ENCODE measurements at regions not wholly inside any gene's neighbourhood (a gene's known extent, or its start where the extent isn't known, plus 50 kb on each side); places are given as distances from the start of the nearest gene placed in this dataset.

DNA sequence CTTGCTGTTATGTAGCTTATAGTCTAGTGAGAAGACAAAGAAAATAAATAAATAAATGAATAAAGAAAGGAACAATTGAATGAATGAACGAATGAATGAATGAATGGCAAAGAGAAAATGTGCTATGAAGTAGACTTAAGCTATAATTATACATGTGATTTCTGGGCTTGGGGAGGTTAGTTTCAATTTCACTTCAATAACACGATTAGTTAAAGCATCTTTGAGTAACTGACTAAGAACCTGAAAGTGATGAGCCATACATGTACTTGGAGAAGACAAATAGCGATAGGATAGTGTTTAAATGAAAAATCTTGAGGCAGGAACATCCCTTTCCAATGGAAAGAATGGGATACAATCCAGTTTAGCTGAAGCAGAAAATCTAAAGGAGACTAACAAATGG lies 593.1 kb upstream of the LRRTM4 start:
- Histone ChIP-seq H3K9ac (ENCODE audit: insufficient read depth in 1 of 2, low read length in 2 of 2) (no peak overlapping the region), H3K9me3 (ENCODE audit: control insufficient read depth in 4 of 4, insufficient read depth in 3 of 4, low read length in 3 of 4) (peaks cover 0 to 3% (median 0%) of the 10 kb centered on the region in 4 donors), H3K4me3 (no peak overlapping the region), H3K27me3 (ENCODE audit: control insufficient read depth in 3 of 3, insufficient read depth in 3 of 3, low read length in 2 of 3) (no peaks in the 10 kb centered on the region), H3K4me1 (ENCODE audit: control insufficient read depth in 5 of 5, insufficient read depth in 5 of 5, low read length in 5 of 5) (no peaks in the 10 kb centered on the region), H3K27ac (ENCODE audit: low read depth in 1 of 2, low read length in 1 of 2) (no peak overlapping the region), H3K36me3 (ENCODE audit: control insufficient read depth in 4 of 4, insufficient read depth in 4 of 4, low read length in 4 of 4) (no peaks in the 10 kb centered on the region)
- DNase-seq = no peak
- no peak for ATAC-seq (ENCODE audit: insufficient read depth, low FRiP score)
- 78 to 86% methylated on average over 3 of the region's 3 CpGs for WGBS, 2 donors
- TF ChIP-seq, protein P1, sequence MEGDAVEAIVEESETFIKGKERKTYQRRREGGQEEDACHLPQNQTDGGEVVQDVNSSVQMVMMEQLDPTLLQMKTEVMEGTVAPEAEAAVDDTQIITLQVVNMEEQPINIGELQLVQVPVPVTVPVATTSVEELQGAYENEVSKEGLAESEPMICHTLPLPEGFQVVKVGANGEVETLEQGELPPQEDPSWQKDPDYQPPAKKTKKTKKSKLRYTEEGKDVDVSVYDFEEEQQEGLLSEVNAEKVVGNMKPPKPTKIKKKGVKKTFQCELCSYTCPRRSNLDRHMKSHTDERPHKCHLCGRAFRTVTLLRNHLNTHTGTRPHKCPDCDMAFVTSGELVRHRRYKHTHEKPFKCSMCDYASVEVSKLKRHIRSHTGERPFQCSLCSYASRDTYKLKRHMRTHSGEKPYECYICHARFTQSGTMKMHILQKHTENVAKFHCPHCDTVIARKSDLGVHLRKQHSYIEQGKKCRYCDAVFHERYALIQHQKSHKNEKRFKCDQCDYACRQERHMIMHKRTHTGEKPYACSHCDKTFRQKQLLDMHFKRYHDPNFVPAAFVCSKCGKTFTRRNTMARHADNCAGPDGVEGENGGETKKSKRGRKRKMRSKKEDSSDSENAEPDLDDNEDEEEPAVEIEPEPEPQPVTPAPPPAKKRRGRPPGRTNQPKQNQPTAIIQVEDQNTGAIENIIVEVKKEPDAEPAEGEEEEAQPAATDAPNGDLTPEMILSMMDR (IDR thresholded peaks at IDR 0.05; ENCODE audit: control extremely low read depth, extremely low read depth) = no peak

DNA sequence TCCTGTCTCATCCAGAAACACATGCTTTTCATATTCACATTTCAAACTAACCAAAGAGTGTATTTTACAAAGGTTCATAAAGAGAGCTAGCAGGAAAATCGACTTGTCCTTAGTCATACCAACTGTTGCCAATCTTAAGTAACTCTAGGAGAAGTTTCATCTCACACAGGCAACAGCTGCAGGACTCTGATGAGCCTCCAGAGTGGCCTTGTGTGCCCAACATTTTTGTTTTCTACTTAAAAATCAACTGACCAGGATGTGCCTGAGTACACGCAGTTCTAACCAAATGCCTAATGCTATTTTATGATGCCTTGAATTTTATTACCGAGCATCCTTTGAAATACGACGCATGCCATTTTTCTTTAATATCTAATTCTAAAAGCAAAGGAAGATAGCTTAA lies 595.9 kb upstream of the LRRTM4 start:
- H3K4me3 ChIP-seq = no peak overlapping the region
- H3K9ac ChIP-seq (ENCODE audit: insufficient read depth in 1 of 2, low read length in 2 of 2) = no peak overlapping the region
- no peak for DNase-seq
- no peak for ATAC-seq (ENCODE audit: insufficient read depth, low FRiP score)
- H3K4me1 ChIP-seq (ENCODE audit: control insufficient read depth in 5 of 5, insufficient read depth in 5 of 5, low read length in 5 of 5) = no peaks in the 10 kb centered on the region
- WGBS, 2 donors = 87 to 91% methylated on average over 5 of the region's 5 CpGs
- TF ChIP-seq, protein P1 (IDR thresholded peaks at IDR 0.05; ENCODE audit: control extremely low read depth, extremely low read depth) = no peak
- no peak overlapping the region for H3K27ac ChIP-seq (ENCODE audit: low read depth in 1 of 2, low read length in 1 of 2)
- H3K27me3 ChIP-seq (ENCODE audit: control insufficient read depth in 3 of 3, insufficient read depth in 3 of 3, low read length in 2 of 3) = no peaks in the 10 kb centered on the region
- H3K9me3 ChIP-seq (ENCODE audit: control insufficient read depth in 4 of 4, insufficient read depth in 3 of 4, low read length in 3 of 4) = no peaks in the 10 kb centered on the region
- no peaks in the 10 kb centered on the region for H3K36me3 ChIP-seq (ENCODE audit: control insufficient read depth in 4 of 4, insufficient read depth in 4 of 4, low read length in 4 of 4)

- no peaks in the 10 kb centered on the region for H3K36me3 ChIP-seq (ENCODE audit: control insufficient read depth in 4 of 4, insufficient read depth in 4 of 4, low read length in 4 of 4)
- DNase-seq (no peak), ATAC-seq (ENCODE audit: insufficient read depth, low FRiP score) (no peak)
- 70 to 76% methylated on average over 2 of the region's 2 CpGs for WGBS, 2 donors
- H3K27me3 ChIP-seq (ENCODE audit: control insufficient read depth in 3 of 3, insufficient read depth in 3 of 3, low read length in 2 of 3) = no peaks in the 10 kb centered on the region
- no peak overlapping the region for H3K27ac ChIP-seq (ENCODE audit: low read depth in 1 of 2, low read length in 1 of 2)
- TF ChIP-seq, protein P1 (IDR thresholded peaks at IDR 0.05; ENCODE audit: control extremely low read depth, extremely low read depth) = no peak
- H3K4me1 ChIP-seq (ENCODE audit: control insufficient read depth in 5 of 5, insufficient read depth in 5 of 5, low read length in 5 of 5) = no peaks in the 10 kb centered on the region
- no peaks in the 10 kb centered on the region for H3K9me3 ChIP-seq (ENCODE audit: control insufficient read depth in 4 of 4, insufficient read depth in 3 of 4, low read length in 3 of 4)
- no peak overlapping the region for H3K9ac ChIP-seq (ENCODE audit: insufficient read depth in 1 of 2, low read length in 2 of 2)
- no peak overlapping the region for H3K4me3 ChIP-seq
Measured at GRCh38 chr2:78120275-78120674, 598.1 kb upstream of the LRRTM4 start.

GRCh38 chr2:78125042-78125441 lies 602.9 kb upstream of the LRRTM4 start:
- Histone ChIP-seq H3K27ac (ENCODE audit: low read depth in 1 of 2, low read length in 1 of 2) (no peak overlapping the region), H3K4me3 (no peak overlapping the region), H3K36me3 (ENCODE audit: control insufficient read depth in 4 of 4, insufficient read depth in 4 of 4, low read length in 4 of 4) (no peaks in the 10 kb centered on the region), H3K4me1 (ENCODE audit: control insufficient read depth in 5 of 5, insufficient read depth in 5 of 5, low read length in 5 of 5) (no peaks in the 10 kb centered on the region), H3K9ac (ENCODE audit: insufficient read depth in 1 of 2, low read length in 2 of 2) (no peak overlapping the region), H3K9me3 (ENCODE audit: control insufficient read depth in 4 of 4, insufficient read depth in 3 of 4, low read length in 3 of 4) (no peaks in the 10 kb centered on the region), H3K27me3 (ENCODE audit: control insufficient read depth in 3 of 3, insufficient read depth in 3 of 3, low read length in 2 of 3) (no peaks in the 10 kb centered on the region)
- TF ChIP-seq, protein P1 (IDR thresholded peaks at IDR 0.05; ENCODE audit: control extremely low read depth, extremely low read depth) = no peak
- WGBS, 2 donors = 84 to 89% methylated on average over 3 of the region's 3 CpGs
- ATAC-seq (ENCODE audit: insufficient read depth, low FRiP score) = no peak
- DNase-seq = no peak

Data from lung (tissue), 11 donors.